Fibroblast of lung (primary cell): ENCODE measurements at regions not wholly inside any gene's neighbourhood (a gene's known extent, or its start where the extent isn't known, plus 50 kb on each side); places are given as distances from the start of the nearest gene placed in this dataset.
"Not testable (repeated sequence)": the region's sequence is repeated elsewhere in the genome, so short reads cannot be mapped to it uniquely, and the experiment has no call there.

ENCODE experiments used
- DNase-seq, 2 donors: peaks; one replicate each; pipeline versions ENCODE4 v3.0.0 to v3.0.0-alpha.2; 2010; ENCODE audit warnings: low read depth in 2 of 2
- H2AFZ ChIP-seq: 2 replicates; pipeline ENCODE4 v1.5.1; 2012; ENCODE audit warnings: low read length, control low read depth, inconsistent platforms
- H3K27ac ChIP-seq: 2 replicates; pipeline ENCODE4 v1.5.1; 2011; ENCODE audit warnings: low read length, control low read depth; ENCODE audit not compliant: insufficient read depth
- H3K27me3 ChIP-seq: 2 replicates; pipeline ENCODE4 v1.5.1; 2011; ENCODE audit warnings: mild to moderate bottlenecking, low read length; ENCODE audit not compliant: control insufficient read depth, insufficient read depth
- H3K36me3 ChIP-seq: 2 replicates; pipeline ENCODE4 v1.5.1; 2011; ENCODE audit warnings: low read length; ENCODE audit not compliant: control insufficient read depth, insufficient read depth
- H3K4me1 ChIP-seq: 2 replicates; pipeline ENCODE4 v1.5.1; 2011; ENCODE audit warnings: low read length; ENCODE audit not compliant: control insufficient read depth, insufficient read depth; ENCODE audit errors: extremely low read depth
- H3K4me2 ChIP-seq: 2 replicates; pipeline ENCODE4 v1.5.1; 2011; ENCODE audit warnings: low read length, control low read depth; ENCODE audit not compliant: insufficient read depth; ENCODE audit errors: extremely low read depth
- H3K4me3 ChIP-seq, 4 experiments: fragments of 200-600 bp in 1 of 4; sonication (generic) in 1 of 4; replicated peaks in 1 of 4; 2 replicates each; pipeline ENCODE4 v1.5.1; 2011 to 2016; ENCODE audit warnings: low read length in 4 of 4, low read depth in 3 of 4, mild to moderate bottlenecking in 3 of 4, control low read depth in 2 of 4, inconsistent platforms in 1 of 4, mixed read lengths in 1 of 4; ENCODE audit not compliant: insufficient read depth in 1 of 4; ENCODE audit errors: control extremely low read depth in 1 of 4
- H3K79me2 ChIP-seq: 2 replicates; pipeline ENCODE4 v1.5.1; 2012; ENCODE audit warnings: mild to moderate bottlenecking, low read length, inconsistent platforms; ENCODE audit not compliant: control insufficient read depth, insufficient read depth
- H3K9ac ChIP-seq: 2 replicates; pipeline ENCODE4 v1.5.1; 2011; ENCODE audit warnings: mild to moderate bottlenecking, low read length, control low read depth; ENCODE audit not compliant: insufficient read depth
- H3K9me3 ChIP-seq: 2 replicates; pipeline ENCODE4 v1.5.1; 2012; ENCODE audit warnings: low read depth, low read length; ENCODE audit not compliant: control insufficient read depth, insufficient read depth
- H4K20me1 ChIP-seq: 2 replicates; pipeline ENCODE4 v1.5.1; 2011; ENCODE audit warnings: low read length; ENCODE audit not compliant: control insufficient read depth, insufficient read depth; ENCODE audit errors: extremely low read depth
- CTCF ChIP-seq, 2 donors: IDR thresholded peaks in 1 of 2; conservative IDR thresholded peaks in 1 of 2; 1 replicate in 1 of 2; 2 replicates in 1 of 2; pipeline ENCODE4 v1.5.1; 2011 to 2012; ENCODE audit warnings: low read length in 2 of 2, control low read depth in 1 of 2, inconsistent platforms in 1 of 2, low read depth in 1 of 2, mild to moderate bottlenecking in 1 of 2
- EZH2 ChIP-seq: IDR thresholded peaks from 2 replicates; pipeline ENCODE4 v1.5.1; 2012; ENCODE audit warnings: low read length, control low read depth, mild to moderate bottlenecking; ENCODE audit errors: missing control alignments

- H3K9me3 ChIP-seq: no peaks in the 10 kb centered on the region
- H3K4me3 ChIP-seq: no peak overlapping the region
- H3K27me3 ChIP-seq: no peaks in the 10 kb centered on the region
- no peaks in the 10 kb centered on the region for H3K79me2 ChIP-seq
- H3K4me1 ChIP-seq: no peaks in the 10 kb centered on the region
- no peak for DNase-seq
- no peaks in the 10 kb centered on the region for H4K20me1 ChIP-seq
- TF ChIP-seq EZH2 (no peak), CTCF (conservative IDR thresholded peaks at IDR 0.05 in 1 of 2, IDR thresholded peaks at IDR 0.05 in 1 of 2; ENCODE audit: low read depth in 1 of 2, low read length in 2 of 2) (no peak)
- H3K4me2 ChIP-seq: no peak overlapping the region
- H3K9ac ChIP-seq: no peak overlapping the region
- H2AFZ ChIP-seq: no peak overlapping the region
- H3K36me3 ChIP-seq: no peaks in the 10 kb centered on the region
- no peak overlapping the region for H3K27ac ChIP-seq
Measured at GRCh38 chr7:89849052-89849451, 305.2 kb upstream of the STEAP1 start.

- H3K9me3 ChIP-seq, H2AFZ ChIP-seq, H3K36me3 ChIP-seq, H4K20me1 ChIP-seq, H3K4me1 ChIP-seq, H3K27ac ChIP-seq, H3K79me2 ChIP-seq, H3K27me3 ChIP-seq, H3K4me2 ChIP-seq, H3K9ac ChIP-seq, H3K4me3 ChIP-seq, DNase-seq: not testable (repeated sequence)
Measured at GRCh38 chr7:89857053-89857452, 297.2 kb upstream of the STEAP1 start.

GRCh38 chr7:89857767-89858166, 296.5 kb upstream of the STEAP1 start:
- TF ChIP-seq EZH2 (no peak), CTCF (conservative IDR thresholded peaks at IDR 0.05 in 1 of 2, IDR thresholded peaks at IDR 0.05 in 1 of 2; ENCODE audit: low read depth in 1 of 2, low read length in 2 of 2) (no peak)
- H3K27me3 ChIP-seq: no peaks in the 10 kb centered on the region
- H3K4me2 ChIP-seq: no peak overlapping the region
- no peaks in the 10 kb centered on the region for H3K9me3 ChIP-seq
- H3K36me3 ChIP-seq: no peaks in the 10 kb centered on the region
- DNase-seq: no peak
- H3K79me2 ChIP-seq: no peaks in the 10 kb centered on the region
- no peak overlapping the region for H2AFZ ChIP-seq
- no peaks in the 10 kb centered on the region for H4K20me1 ChIP-seq
- H3K27ac ChIP-seq: no peak overlapping the region
- no peaks in the 10 kb centered on the region for H3K4me1 ChIP-seq
- H3K4me3 ChIP-seq: no peak overlapping the region
- no peak overlapping the region for H3K9ac ChIP-seq

DNA sequence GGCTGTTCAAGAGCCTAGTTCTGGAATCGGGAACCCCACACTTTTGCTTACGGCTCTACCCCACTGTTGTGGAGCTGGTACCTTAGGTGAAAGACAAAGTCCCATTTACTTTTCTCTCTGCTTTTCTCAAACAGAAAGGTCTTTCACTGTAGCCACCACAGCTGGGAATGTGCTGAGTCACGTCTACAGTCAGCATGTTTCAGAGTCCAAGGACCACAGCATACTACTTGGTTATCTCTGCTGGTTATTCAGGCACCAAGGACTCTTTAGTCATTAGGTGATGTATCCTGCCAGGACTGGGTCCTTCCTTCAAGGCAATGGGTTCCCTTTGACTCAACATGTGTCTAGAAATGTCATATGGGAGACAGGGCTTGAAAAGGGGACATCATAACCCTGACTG, 266.8 kb upstream of the STEAP1 start:
- no peaks in the 10 kb centered on the region for H3K27me3 ChIP-seq
- H3K9ac ChIP-seq: no peak overlapping the region
- H3K36me3 ChIP-seq: no peaks in the 10 kb centered on the region
- H3K9me3 ChIP-seq: no peaks in the 10 kb centered on the region
- no peak overlapping the region for H2AFZ ChIP-seq
- H3K4me2 ChIP-seq: no peak overlapping the region
- H3K4me1 ChIP-seq: no peaks in the 10 kb centered on the region
- no peak for DNase-seq
- H4K20me1 ChIP-seq: no peaks in the 10 kb centered on the region
- TF ChIP-seq EZH2 (no peak), CTCF (conservative IDR thresholded peaks at IDR 0.05 in 1 of 2, IDR thresholded peaks at IDR 0.05 in 1 of 2; ENCODE audit: low read depth in 1 of 2, low read length in 2 of 2) (no peak)
- no peak overlapping the region for H3K4me3 ChIP-seq
- no peaks in the 10 kb centered on the region for H3K79me2 ChIP-seq
- H3K27ac ChIP-seq: no peak overlapping the region
